ENCODE measurements at regions not wholly inside any gene's neighbourhood (a gene's known extent, or its start where the extent isn't known, plus 50 kb on each side); places are given as distances from the start of the nearest gene placed in this dataset.

DNA sequence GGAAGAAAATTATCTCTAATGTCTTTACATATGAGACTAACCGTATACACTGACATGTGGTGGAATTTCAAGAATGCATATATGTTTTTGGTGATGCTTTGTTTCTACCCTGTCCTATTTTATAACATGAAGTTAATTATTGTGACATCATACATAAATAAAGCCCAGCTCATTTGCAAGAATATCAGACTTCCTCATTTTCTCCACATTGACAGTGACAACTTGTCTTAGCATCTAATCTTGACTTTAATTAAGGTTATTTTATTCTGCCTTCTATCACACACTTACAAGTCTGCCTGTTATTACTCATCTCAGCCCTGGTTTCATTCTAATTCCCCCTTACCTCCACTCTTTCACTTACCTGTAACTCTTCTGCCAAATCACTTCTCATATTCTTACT lies 140.6 kb upstream of the STARD13 start:
- no peaks in the 10 kb centered on the region for H3K36me3 ChIP-seq
- intact Hi-C loops (cut with DNase I) = no loop called here
- TF ChIP-seq, protein P1, sequence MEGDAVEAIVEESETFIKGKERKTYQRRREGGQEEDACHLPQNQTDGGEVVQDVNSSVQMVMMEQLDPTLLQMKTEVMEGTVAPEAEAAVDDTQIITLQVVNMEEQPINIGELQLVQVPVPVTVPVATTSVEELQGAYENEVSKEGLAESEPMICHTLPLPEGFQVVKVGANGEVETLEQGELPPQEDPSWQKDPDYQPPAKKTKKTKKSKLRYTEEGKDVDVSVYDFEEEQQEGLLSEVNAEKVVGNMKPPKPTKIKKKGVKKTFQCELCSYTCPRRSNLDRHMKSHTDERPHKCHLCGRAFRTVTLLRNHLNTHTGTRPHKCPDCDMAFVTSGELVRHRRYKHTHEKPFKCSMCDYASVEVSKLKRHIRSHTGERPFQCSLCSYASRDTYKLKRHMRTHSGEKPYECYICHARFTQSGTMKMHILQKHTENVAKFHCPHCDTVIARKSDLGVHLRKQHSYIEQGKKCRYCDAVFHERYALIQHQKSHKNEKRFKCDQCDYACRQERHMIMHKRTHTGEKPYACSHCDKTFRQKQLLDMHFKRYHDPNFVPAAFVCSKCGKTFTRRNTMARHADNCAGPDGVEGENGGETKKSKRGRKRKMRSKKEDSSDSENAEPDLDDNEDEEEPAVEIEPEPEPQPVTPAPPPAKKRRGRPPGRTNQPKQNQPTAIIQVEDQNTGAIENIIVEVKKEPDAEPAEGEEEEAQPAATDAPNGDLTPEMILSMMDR (IDR thresholded peaks at IDR 0.05) = no peak

DNA sequence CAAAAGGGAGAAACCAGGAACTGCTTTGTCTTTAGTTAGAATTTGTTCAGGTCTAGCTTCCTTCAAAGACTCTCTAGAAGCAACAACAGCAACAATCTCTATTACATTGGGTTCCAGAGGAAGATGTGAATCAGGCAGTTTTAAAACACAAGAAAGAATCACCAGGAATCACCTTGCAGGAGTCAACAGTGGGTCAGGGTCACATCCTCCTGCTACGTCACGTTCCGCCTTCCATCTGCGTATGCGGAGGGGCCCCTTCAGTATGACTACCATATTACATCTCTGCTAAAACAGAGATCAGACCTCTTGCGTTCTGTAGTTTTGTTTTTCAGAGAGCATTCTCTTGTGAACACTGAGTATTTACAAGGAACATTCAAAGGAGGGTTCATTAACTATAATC lies 147.8 kb upstream of the STARD13 start:
- no peaks in the 10 kb centered on the region for H3K36me3 ChIP-seq
- no peak for DNase-seq
- TF ChIP-seq, protein P1 (IDR thresholded peaks at IDR 0.05) = no peak
- H3K4me1 ChIP-seq = no peaks in the 10 kb centered on the region
- H3K27ac ChIP-seq = no peak overlapping the region
- no peak for FAIRE-seq
- H3K9me3 ChIP-seq = no peaks in the 10 kb centered on the region
- 97 to 98% methylated on average over 6 of the region's 6 CpGs for WGBS, 2 donors
- H3K27me3 ChIP-seq = no peaks in the 10 kb centered on the region
- no peak for ATAC-seq
- intact Hi-C loops (cut with DNase I) = no loop called here
- H3K4me3 ChIP-seq = no peak overlapping the region

More for the DNA sequence above, 140.6 kb upstream of the STARD13 start:
- DNase-seq (no peak), FAIRE-seq (no peak), ATAC-seq (no peak)
- no peak overlapping the region for H3K4me3 ChIP-seq
- no peaks in the 10 kb centered on the region for H3K4me1 ChIP-seq
- no peak overlapping the region for H3K27ac ChIP-seq
- WGBS, 2 donors = 95 to 96% methylated on average over 1 of the region's 1 CpG
- no peaks in the 10 kb centered on the region for H3K27me3 ChIP-seq
- H3K9me3 ChIP-seq = no peaks in the 10 kb centered on the region

DNA sequence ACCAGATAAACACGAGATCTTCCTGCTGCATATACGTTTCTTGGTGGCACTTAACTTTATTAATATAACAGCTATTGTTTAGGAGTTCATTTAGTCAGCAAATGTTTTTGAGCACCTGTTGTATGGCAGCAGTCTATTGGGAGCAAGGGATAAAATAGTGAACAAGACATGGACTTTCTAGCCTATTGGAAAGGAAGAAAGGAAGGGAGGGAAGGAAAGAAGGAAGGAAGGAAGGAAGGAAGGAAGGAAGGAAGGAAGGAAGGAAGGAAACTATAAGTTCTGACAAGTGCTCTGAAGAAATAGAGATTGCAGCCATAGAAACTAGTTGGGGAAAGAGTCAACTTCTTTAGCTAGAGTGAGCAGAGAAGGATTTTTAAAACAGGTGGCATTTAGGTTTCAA lies 149.1 kb upstream of the STARD13 start:
- TF ChIP-seq, protein P1 (IDR thresholded peaks at IDR 0.05) = no peak
- H3K4me3 ChIP-seq = no peak overlapping the region
- H3K27ac ChIP-seq = no peak overlapping the region
- no peak for ATAC-seq
- DNase-seq = no peak
- intact Hi-C loops (cut with DNase I) = no loop called here
- H3K9me3 ChIP-seq = no peaks in the 10 kb centered on the region
- 87 to 96% methylated on average over 2 of the region's 2 CpGs for WGBS, 2 donors
- H3K4me1 ChIP-seq = no peaks in the 10 kb centered on the region
- FAIRE-seq = no peak
- no peaks in the 10 kb centered on the region for H3K36me3 ChIP-seq
- H3K27me3 ChIP-seq = no peaks in the 10 kb centered on the region

DNA sequence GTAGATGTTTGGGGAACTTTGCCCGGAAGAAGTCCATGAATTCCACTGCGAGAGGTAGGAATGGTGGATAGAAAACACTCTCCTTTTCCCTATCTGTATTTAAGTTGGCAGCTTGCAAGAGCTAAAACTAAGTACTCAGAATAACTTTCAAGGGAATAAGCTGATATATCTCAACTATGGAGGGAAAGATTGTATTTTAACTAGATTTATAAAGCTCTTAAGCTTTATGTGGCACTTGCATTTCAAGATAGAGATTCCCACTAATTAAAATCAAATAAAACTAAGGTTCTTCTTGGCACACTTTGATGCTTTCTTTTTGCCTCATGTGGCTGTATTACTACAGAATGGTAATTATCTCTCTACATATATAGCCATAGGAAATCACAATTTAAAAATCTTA lies 149.7 kb upstream of the STARD13 start:
- ATAC-seq (no peak), FAIRE-seq (no peak), DNase-seq (no peak)
- Histone ChIP-seq H3K4me3 (no peak overlapping the region), H3K4me1 (no peaks in the 10 kb centered on the region), H3K9me3 (no peaks in the 10 kb centered on the region), H3K27me3 (no peaks in the 10 kb centered on the region), H3K27ac (no peak overlapping the region), H3K36me3 (no peaks in the 10 kb centered on the region)
- WGBS, 2 donors = 49 to 73% methylated on average over 2 of the region's 2 CpGs
- TF ChIP-seq, protein P1 (IDR thresholded peaks at IDR 0.05) = no peak
- intact Hi-C loops (cut with DNase I) = no loop called here

DNA sequence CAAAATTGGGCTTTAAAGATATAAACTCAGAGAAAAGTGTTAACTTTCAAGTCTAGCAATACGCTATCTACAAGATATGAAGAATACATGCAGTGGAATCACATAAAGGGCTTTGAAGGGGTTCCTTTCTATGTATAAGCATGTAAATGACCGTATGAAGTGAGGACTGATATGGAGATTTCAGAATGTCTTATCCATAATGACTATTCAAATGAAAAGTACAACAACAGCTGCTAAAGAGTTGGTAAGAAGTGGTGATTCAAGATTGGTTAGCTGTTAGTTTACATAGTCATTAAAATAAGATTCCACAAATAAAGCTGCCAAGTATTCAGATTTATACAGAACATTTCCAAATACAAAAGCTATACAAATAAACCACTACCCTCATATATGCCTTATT lies 153.4 kb upstream of the STARD13 start:
- FAIRE-seq (no peak), ATAC-seq (no peak), DNase-seq (no peak)
- Histone ChIP-seq H3K36me3 (no peaks in the 10 kb centered on the region), H3K4me3 (no peak overlapping the region), H3K9me3 (no peaks in the 10 kb centered on the region), H3K4me1 (no peaks in the 10 kb centered on the region), H3K27me3 (no peaks in the 10 kb centered on the region), H3K27ac (no peak overlapping the region)
- 87 to 93% methylated on average over 2 of the region's 2 CpGs for WGBS, 2 donors
- intact Hi-C loops (cut with DNase I) = no loop called here
- TF ChIP-seq, protein P1 (IDR thresholded peaks at IDR 0.05) = no peak

Data from pancreas (tissue), 10 donors.